Stimulated activated CD8-positive, alpha-beta memory T cell treated with anti-CD3 and anti-CD28 coated beads, Interleukin-7, amount 100 ng/mL, for 4 hours (primary cell): ENCODE measurements at regions not wholly inside any gene's neighbourhood (a gene's known extent, or its start where the extent isn't known, plus 50 kb on each side); places are given as distances from the start of the nearest gene placed in this dataset.
"Not testable (repeated sequence)": the region's sequence is repeated elsewhere in the genome, so short reads cannot be mapped to it uniquely, and the experiment has no call there.

ENCODE experiments used
- DNase-seq, 2 donors: peaks; one replicate each; pipeline ENCODE4 v3.0.0-alpha.2; 2020; ENCODE audit warnings: low read depth in 2 of 2

GRCh38 chr18:27382567-27383216, 197.6 kb upstream of the CHST9 start:
- no peak for DNase-seq

- no peak for DNase-seq
Measured at GRCh38 chr18:27378431-27379095, 193.5 kb upstream of the CHST9 start.

- DNase-seq: no peak
Measured at GRCh38 chr18:27377251-27377650, 192.1 kb upstream of the CHST9 start.

- DNase-seq: no peak
Measured at GRCh38 chr18:27372386-27372785, 187.3 kb upstream of the CHST9 start.

GRCh38 chr18:27366665-27367064, 181.6 kb upstream of the CHST9 start:
- DNase-seq: no peak

- no peak for DNase-seq
Measured at GRCh38 chr18:27366151-27366550, 181.0 kb upstream of the CHST9 start.

- no peak for DNase-seq
Measured at GRCh38 chr18:27363872-27364271, 178.8 kb upstream of the CHST9 start.

- DNase-seq: no peak
Measured at GRCh38 chr18:27361477-27361876, 176.4 kb upstream of the CHST9 start.

GRCh38 chr18:27355308-27355707, 170.2 kb upstream of the CHST9 start:
- no peak for DNase-seq

- no peak for DNase-seq
Measured at GRCh38 chr18:27353273-27353672, 168.2 kb upstream of the CHST9 start.

- no peak for DNase-seq
Measured at GRCh38 chr18:27349284-27349882, 164.3 kb upstream of the CHST9 start.

- no peak for DNase-seq
Measured at GRCh38 chr18:27331606-27332005, 146.5 kb upstream of the CHST9 start.

- no peak for DNase-seq
Measured at GRCh38 chr18:27314996-27315395, 129.9 kb upstream of the CHST9 start.

- DNase-seq: no peak
Measured at GRCh38 chr18:27313678-27314077, 128.6 kb upstream of the CHST9 start.

GRCh38 chr18:27312853-27313252, 127.7 kb upstream of the CHST9 start:
- DNase-seq: no peak

GRCh38 chr18:27312153-27312552, 127.0 kb upstream of the CHST9 start:
- DNase-seq: no peak

- DNase-seq: no peak
Measured at GRCh38 chr18:27311114-27311513, 126.0 kb upstream of the CHST9 start.

- DNase-seq: no peak
Measured at GRCh38 chr18:27301615-27302378, 116.7 kb upstream of the CHST9 start.

- no peak for DNase-seq
Measured at GRCh38 chr18:27298214-27298804, 113.2 kb upstream of the CHST9 start.

GRCh38 chr18:27285973-27286562, 101.0 kb upstream of the CHST9 start:
- not testable (repeated sequence) for DNase-seq

- no peak for DNase-seq
Measured at GRCh38 chr18:27278131-27278530, 93.0 kb upstream of the CHST9 start.

- no peak for DNase-seq
Measured at GRCh38 chr18:27277554-27277953, 92.4 kb upstream of the CHST9 start.
